ENCODE measurements at regions not wholly inside any gene's neighbourhood (a gene's known extent, or its start where the extent isn't known, plus 50 kb on each side); places are given as distances from the start of the nearest gene placed in this dataset.

DNA sequence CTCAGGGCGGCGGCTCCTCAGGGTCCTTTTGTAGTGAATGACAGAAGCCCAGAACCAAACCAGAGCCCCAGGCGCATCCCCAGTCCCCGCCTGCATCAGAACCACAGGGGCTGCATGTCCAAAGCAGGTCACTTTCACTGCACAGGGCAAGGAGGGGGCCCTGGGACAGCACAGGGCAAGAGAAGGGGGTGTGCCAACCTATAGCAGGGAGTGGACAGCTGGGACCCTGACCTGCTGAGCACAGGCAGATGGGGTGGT lies 501.4 kb downstream of the PREX1 start:
- H3K79me2 ChIP-seq (ENCODE audit: insufficient read depth, low read length), result no peaks in the 10 kb centered on the region
- no peaks in the 10 kb centered on the region for H3K4me1 ChIP-seq (ENCODE audit: insufficient read depth, low read length)
- TF ChIP-seq, protein P1, sequence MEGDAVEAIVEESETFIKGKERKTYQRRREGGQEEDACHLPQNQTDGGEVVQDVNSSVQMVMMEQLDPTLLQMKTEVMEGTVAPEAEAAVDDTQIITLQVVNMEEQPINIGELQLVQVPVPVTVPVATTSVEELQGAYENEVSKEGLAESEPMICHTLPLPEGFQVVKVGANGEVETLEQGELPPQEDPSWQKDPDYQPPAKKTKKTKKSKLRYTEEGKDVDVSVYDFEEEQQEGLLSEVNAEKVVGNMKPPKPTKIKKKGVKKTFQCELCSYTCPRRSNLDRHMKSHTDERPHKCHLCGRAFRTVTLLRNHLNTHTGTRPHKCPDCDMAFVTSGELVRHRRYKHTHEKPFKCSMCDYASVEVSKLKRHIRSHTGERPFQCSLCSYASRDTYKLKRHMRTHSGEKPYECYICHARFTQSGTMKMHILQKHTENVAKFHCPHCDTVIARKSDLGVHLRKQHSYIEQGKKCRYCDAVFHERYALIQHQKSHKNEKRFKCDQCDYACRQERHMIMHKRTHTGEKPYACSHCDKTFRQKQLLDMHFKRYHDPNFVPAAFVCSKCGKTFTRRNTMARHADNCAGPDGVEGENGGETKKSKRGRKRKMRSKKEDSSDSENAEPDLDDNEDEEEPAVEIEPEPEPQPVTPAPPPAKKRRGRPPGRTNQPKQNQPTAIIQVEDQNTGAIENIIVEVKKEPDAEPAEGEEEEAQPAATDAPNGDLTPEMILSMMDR (IDR thresholded peaks at IDR 0.05; ENCODE audit: extremely low read depth, low read depth, low read length), result no peak
- no peak overlapping the region for H3K4me2 ChIP-seq (ENCODE audit: insufficient read depth, low read length)
- H3K27ac ChIP-seq (ENCODE audit: low read depth, low read length), result no peak overlapping the region
- H3K27me3 ChIP-seq (ENCODE audit: insufficient read depth, low read length), result peaks cover 34% of the 10 kb centered on the region
- H3K9me3 ChIP-seq (ENCODE audit: low read depth, low read length), result no peaks in the 10 kb centered on the region
- H3K4me3 ChIP-seq (ENCODE audit: insufficient read depth, low read length), result no peak overlapping the region
- H3K36me3 ChIP-seq (ENCODE audit: insufficient read depth, low read length), result no peaks in the 10 kb centered on the region
- DNase-seq (ENCODE audit: insufficient read length, low spot score, missing footprints), result no peak
- no peak overlapping the region for H2AFZ ChIP-seq (ENCODE audit: low read length)
- no peaks in the 10 kb centered on the region for H4K20me1 ChIP-seq (ENCODE audit: insufficient read depth, low read length)

GRCh38 chr20:48325656-48326433 lies 502.0 kb downstream of the PREX1 start:
- TF ChIP-seq, protein P1 (IDR thresholded peaks at IDR 0.05; ENCODE audit: extremely low read depth, low read depth, low read length), result no peak
- H3K4me1 ChIP-seq (ENCODE audit: insufficient read depth, low read length), result no peaks in the 10 kb centered on the region
- no peak overlapping the region for H2AFZ ChIP-seq (ENCODE audit: low read length)
- H4K20me1 ChIP-seq (ENCODE audit: insufficient read depth, low read length), result no peaks in the 10 kb centered on the region
- H3K4me2 ChIP-seq (ENCODE audit: insufficient read depth, low read length), result no peak overlapping the region
- DNase-seq (ENCODE audit: insufficient read length, low spot score, missing footprints), result no peak
- H3K36me3 ChIP-seq (ENCODE audit: insufficient read depth, low read length), result no peaks in the 10 kb centered on the region
- H3K27me3 ChIP-seq (ENCODE audit: insufficient read depth, low read length), result peaks cover 29% of the 10 kb centered on the region
- H3K4me3 ChIP-seq (ENCODE audit: insufficient read depth, low read length), result no peak overlapping the region
- no peaks in the 10 kb centered on the region for H3K79me2 ChIP-seq (ENCODE audit: insufficient read depth, low read length)
- H3K27ac ChIP-seq (ENCODE audit: low read depth, low read length), result no peak overlapping the region
- no peaks in the 10 kb centered on the region for H3K9me3 ChIP-seq (ENCODE audit: low read depth, low read length)

- TF ChIP-seq, protein P1 (IDR thresholded peaks at IDR 0.05; ENCODE audit: extremely low read depth, low read depth, low read length), result no peak
- Histone ChIP-seq H3K27ac (ENCODE audit: low read depth, low read length) (no peak overlapping the region), H4K20me1 (ENCODE audit: insufficient read depth, low read length) (no peaks in the 10 kb centered on the region)
Observed at GRCh38 chr20:48324744-48325143, 503.1 kb downstream of the PREX1 start.

DNA sequence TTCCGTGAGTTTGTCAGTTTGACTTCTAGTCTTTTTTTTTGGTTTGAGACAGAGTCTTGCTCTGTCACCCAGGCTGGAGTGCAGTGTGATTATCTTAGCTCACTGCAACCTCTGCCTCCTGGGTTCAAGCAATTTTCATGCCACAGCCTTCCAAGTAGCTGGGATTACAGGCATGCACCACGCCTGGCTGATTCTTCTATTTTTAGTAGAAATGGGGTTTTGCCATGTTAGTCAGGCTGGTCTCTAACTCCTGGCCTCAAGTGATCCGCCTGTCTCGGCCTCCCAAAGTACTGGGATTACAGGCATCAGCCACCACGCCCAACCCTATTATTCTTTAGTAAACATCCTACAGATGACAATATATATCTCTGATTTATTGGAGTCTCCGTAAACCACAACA lies 506.5 kb downstream of the PREX1 start:
- no peaks in the 10 kb centered on the region for H4K20me1 ChIP-seq (ENCODE audit: insufficient read depth, low read length)
- no peak overlapping the region for H3K4me3 ChIP-seq (ENCODE audit: insufficient read depth, low read length)
- H3K36me3 ChIP-seq (ENCODE audit: insufficient read depth, low read length), result no peaks in the 10 kb centered on the region
- no peak overlapping the region for H3K27ac ChIP-seq (ENCODE audit: low read depth, low read length)
- no peak overlapping the region for H3K4me2 ChIP-seq (ENCODE audit: insufficient read depth, low read length)
- H3K9me3 ChIP-seq (ENCODE audit: low read depth, low read length), result no peaks in the 10 kb centered on the region
- DNase-seq (ENCODE audit: insufficient read length, low spot score, missing footprints), result no peak
- no peaks in the 10 kb centered on the region for H3K79me2 ChIP-seq (ENCODE audit: insufficient read depth, low read length)
- TF ChIP-seq, protein P1 (IDR thresholded peaks at IDR 0.05; ENCODE audit: extremely low read depth, low read depth, low read length), result no peak
- no peaks in the 10 kb centered on the region for H3K4me1 ChIP-seq (ENCODE audit: insufficient read depth, low read length)
- H2AFZ ChIP-seq (ENCODE audit: low read length), result no peak overlapping the region
- H3K27me3 ChIP-seq (ENCODE audit: insufficient read depth, low read length), result peaks cover 32% of the 10 kb centered on the region

More at GRCh38 chr20:48324744-48325143, 503.1 kb downstream of the PREX1 start:
- no peak overlapping the region for H3K4me3 ChIP-seq (ENCODE audit: insufficient read depth, low read length)
- H3K79me2 ChIP-seq (ENCODE audit: insufficient read depth, low read length), result no peaks in the 10 kb centered on the region
- H3K27me3 ChIP-seq (ENCODE audit: insufficient read depth, low read length), result peaks cover 34% of the 10 kb centered on the region
- no peak overlapping the region for H3K4me2 ChIP-seq (ENCODE audit: insufficient read depth, low read length)
- no peaks in the 10 kb centered on the region for H3K36me3 ChIP-seq (ENCODE audit: insufficient read depth, low read length)
- no peaks in the 10 kb centered on the region for H3K9me3 ChIP-seq (ENCODE audit: low read depth, low read length)
- H3K4me1 ChIP-seq (ENCODE audit: insufficient read depth, low read length), result no peaks in the 10 kb centered on the region
- no peak for DNase-seq (ENCODE audit: insufficient read length, low spot score, missing footprints)
- H2AFZ ChIP-seq (ENCODE audit: low read length), result no peak overlapping the region

All from osteoblast (primary cell).